ENCODE measurements at regions not wholly inside any gene's neighbourhood (a gene's known extent, or its start where the extent isn't known, plus 50 kb on each side); places are given as distances from the start of the nearest gene placed in this dataset.

GRCh38 chr4:35867057-35867456 lies 377.3 kb downstream of the ARAP2 start:
- TF ChIP-seq, protein P1, sequence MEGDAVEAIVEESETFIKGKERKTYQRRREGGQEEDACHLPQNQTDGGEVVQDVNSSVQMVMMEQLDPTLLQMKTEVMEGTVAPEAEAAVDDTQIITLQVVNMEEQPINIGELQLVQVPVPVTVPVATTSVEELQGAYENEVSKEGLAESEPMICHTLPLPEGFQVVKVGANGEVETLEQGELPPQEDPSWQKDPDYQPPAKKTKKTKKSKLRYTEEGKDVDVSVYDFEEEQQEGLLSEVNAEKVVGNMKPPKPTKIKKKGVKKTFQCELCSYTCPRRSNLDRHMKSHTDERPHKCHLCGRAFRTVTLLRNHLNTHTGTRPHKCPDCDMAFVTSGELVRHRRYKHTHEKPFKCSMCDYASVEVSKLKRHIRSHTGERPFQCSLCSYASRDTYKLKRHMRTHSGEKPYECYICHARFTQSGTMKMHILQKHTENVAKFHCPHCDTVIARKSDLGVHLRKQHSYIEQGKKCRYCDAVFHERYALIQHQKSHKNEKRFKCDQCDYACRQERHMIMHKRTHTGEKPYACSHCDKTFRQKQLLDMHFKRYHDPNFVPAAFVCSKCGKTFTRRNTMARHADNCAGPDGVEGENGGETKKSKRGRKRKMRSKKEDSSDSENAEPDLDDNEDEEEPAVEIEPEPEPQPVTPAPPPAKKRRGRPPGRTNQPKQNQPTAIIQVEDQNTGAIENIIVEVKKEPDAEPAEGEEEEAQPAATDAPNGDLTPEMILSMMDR (IDR thresholded peaks at IDR 0.05): no peak
- TF ChIP-seq POLR2A (IDR thresholded peaks at IDR 0.05): no peak
- no peak for TF ChIP-seq POLR2AphosphoS5 (IDR thresholded peaks at IDR 0.05)
- no peak for TF ChIP-seq EP300 (IDR thresholded peaks at IDR 0.05)
